HepG2 (cell line): ENCODE measurements at regions not wholly inside any gene's neighbourhood (a gene's known extent, or its start where the extent isn't known, plus 50 kb on each side); places are given as distances from the start of the nearest gene placed in this dataset.

ENCODE experiments used
- CBX5 ChIP-seq: sonication (generic); formaldehyde crosslinking; IDR thresholded peaks from 2 replicates; pipeline ENCODE4 v1.4.0; 2020; ENCODE audit warnings: missing genetic modification reagents, borderline replicate concordance
- CREM ChIP-seq, 2 experiments: sonication (generic) in 1 of 2; formaldehyde crosslinking in 1 of 2; IDR thresholded peaks; 2 replicates each; pipeline versions ENCODE4 v1.4.0 to v1.6.1; 2016 to 2020; ENCODE audit warnings: antibody characterized with exemption in 1 of 2, mild to moderate bottlenecking in 1 of 2, missing genetic modification reagents in 1 of 2
- MED1 ChIP-seq: sonication (generic); formaldehyde crosslinking; IDR thresholded peaks from 2 replicates; pipeline ENCODE4 v1.4.0; 2020; ENCODE audit warnings: missing genetic modification reagents
- MZF1 ChIP-seq: sonication (generic); formaldehyde crosslinking; IDR thresholded peaks from 2 replicates; pipeline ENCODE4 v1.8.1; 2023; ENCODE audit warnings: mild to moderate bottlenecking, missing genetic modification reagents, borderline replicate concordance
- TAF15 ChIP-seq: fragments of 200-400 bp; formaldehyde crosslinking; IDR thresholded peaks from one replicate; pipeline ENCODE4 v1.6.1; 2018; ENCODE audit warnings: mild to moderate bottlenecking, low read depth, low read length; ENCODE audit not compliant: poor library complexity, severe bottlenecking
- ZBTB26 ChIP-seq: IDR thresholded peaks from 2 replicates; pipeline ENCODE4 v1.6.1; 2016; ENCODE audit warnings: missing compliant biosample characterization, missing genetic modification reagents, borderline replicate concordance
- ZBTB33 ChIP-seq: sonication (generic); formaldehyde crosslinking; IDR thresholded peaks from 2 replicates; pipeline ENCODE4 v1.4.0; 2020; ENCODE audit warnings: missing genetic modification reagents
- ZNF24 ChIP-seq: fragments of 450-650 bp; IDR thresholded peaks from 2 replicates; pipeline ENCODE4 v1.6.1; 2017; ENCODE audit warnings: antibody characterized with exemption, mild to moderate bottlenecking
- ZNF44 ChIP-seq: sonication (generic); formaldehyde crosslinking; IDR thresholded peaks from 2 replicates; pipeline ENCODE4 v1.5.1; 2020; ENCODE audit warnings: mild to moderate bottlenecking, missing genetic modification reagents
- ZNF564 ChIP-seq: sonication (generic); formaldehyde crosslinking; IDR thresholded peaks from 2 replicates; pipeline ENCODE4 v1.8.1; 2023; ENCODE audit warnings: mild to moderate bottlenecking, missing genetic modification reagents
- TF ChIP-seq, protein P1 (sequence below): sonication (generic); formaldehyde crosslinking; IDR thresholded peaks from 2 replicates; pipeline ENCODE4 v1.5.1; 2020; ENCODE audit warnings: mild to moderate bottlenecking, missing genetic modification reagents
- TF ChIP-seq, protein P2 (sequence below): sonication (generic); formaldehyde crosslinking; IDR thresholded peaks from 2 replicates; pipeline ENCODE4 v1.5.0; 2020; ENCODE audit warnings: mild to moderate bottlenecking, missing genetic modification reagents, moderate library complexity
- TF ChIP-seq, protein P3 (sequence below): sonication (generic); formaldehyde crosslinking; IDR thresholded peaks from 2 replicates; pipeline ENCODE4 v1.4.0; 2020; ENCODE audit warnings: missing genetic modification reagents, borderline replicate concordance

DNA sequence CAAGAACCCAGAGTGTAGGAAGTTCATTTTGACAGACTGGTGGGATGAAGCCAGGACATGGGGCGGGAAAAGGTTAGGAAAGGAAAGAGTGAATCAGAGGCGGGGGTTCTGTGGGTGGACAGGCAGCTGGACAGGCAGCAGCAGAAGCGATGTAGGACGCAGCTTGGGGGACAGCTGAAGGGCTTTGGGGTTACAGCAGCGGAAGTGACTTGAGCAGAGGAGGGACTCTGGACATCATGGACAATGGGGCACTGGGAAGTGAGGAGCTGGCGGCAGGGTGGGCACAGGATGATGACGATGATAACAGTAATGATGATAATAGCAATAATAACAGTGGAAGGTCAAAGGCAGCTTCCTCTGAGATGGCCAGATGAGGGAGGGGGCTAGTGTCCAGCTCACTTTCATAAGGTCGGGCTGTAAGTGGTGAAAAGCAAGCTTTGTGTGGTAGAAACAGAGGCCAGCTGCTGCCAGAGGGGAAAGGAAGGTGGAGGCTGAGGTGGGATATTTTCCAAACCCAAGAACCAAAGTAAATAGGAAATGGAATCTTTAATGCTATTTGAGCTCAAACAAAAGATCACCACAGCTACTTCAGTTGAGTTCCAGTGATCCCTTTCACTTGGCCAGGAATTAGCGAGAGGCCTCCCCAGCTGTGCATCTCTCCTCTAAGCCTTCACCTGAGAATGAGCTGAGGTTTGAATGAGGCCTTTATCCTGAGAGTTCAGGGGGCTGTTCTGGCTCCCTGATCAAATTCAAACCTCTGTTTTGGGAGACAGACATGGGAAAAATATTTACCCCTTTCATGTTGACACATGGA is 433.5 kb downstream of the DHX35 start:
- TF ChIP-seq, protein P1, sequence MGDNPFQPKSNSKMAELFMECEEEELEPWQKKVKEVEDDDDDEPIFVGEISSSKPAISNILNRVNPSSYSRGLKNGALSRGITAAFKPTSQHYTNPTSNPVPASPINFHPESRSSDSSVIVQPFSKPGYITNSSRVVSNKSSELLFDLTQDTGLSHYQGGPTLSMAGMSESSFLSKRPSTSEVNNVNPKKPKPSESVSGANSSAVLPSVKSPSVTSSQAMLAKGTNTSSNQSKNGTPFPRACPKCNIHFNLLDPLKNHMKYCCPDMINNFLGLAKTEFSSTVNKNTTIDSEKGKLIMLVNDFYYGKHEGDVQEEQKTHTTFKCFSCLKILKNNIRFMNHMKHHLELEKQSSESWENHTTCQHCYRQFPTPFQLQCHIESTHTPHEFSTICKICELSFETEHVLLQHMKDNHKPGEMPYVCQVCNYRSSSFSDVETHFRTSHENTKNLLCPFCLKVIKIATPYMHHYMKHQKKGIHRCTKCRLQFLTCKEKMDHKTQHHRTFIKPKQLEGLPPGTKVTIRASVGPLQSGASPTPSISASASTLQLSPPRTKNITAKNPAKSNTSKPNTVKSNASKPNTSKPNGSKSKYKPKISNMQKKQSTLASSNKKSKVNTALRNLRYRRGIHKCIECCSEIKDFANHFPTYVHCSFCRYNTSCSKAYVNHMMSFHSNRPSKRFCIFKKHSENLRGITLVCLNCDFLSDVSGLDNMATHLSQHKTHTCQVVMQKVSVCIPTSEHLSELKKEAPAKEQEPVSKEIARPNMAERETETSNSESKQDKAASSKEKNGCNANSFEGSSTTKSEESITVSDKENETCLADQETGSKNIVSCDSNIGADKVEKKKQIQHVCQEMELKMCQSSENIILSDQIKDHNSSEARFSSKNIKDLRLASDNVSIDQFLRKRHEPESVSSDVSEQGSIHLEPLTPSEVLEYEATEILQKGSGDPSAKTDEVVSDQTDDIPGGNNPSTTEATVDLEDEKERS (CRISPR knock-in tag): no peak
- TF ChIP-seq ZBTB26 (CRISPR knock-in tag) (no peak), ZNF24 (no peak), ZNF44 (CRISPR knock-in tag) (no peak), TAF15 (no peak), MZF1 (no peak), ZBTB33 (CRISPR knock-in tag) (no peak), CREM (IDR thresholded peaks at IDR 0.05) (no peak), CREM (CRISPR knock-in tag; IDR thresholded peaks at IDR 0.05) (no peak), ZNF564 (CRISPR knock-in tag) (no peak), MED1 (CRISPR knock-in tag) (no peak), CBX5 (no peak)
- TF ChIP-seq, protein P2, sequence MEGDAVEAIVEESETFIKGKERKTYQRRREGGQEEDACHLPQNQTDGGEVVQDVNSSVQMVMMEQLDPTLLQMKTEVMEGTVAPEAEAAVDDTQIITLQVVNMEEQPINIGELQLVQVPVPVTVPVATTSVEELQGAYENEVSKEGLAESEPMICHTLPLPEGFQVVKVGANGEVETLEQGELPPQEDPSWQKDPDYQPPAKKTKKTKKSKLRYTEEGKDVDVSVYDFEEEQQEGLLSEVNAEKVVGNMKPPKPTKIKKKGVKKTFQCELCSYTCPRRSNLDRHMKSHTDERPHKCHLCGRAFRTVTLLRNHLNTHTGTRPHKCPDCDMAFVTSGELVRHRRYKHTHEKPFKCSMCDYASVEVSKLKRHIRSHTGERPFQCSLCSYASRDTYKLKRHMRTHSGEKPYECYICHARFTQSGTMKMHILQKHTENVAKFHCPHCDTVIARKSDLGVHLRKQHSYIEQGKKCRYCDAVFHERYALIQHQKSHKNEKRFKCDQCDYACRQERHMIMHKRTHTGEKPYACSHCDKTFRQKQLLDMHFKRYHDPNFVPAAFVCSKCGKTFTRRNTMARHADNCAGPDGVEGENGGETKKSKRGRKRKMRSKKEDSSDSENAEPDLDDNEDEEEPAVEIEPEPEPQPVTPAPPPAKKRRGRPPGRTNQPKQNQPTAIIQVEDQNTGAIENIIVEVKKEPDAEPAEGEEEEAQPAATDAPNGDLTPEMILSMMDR (CRISPR knock-in tag): no peak
- TF ChIP-seq, protein P3, sequence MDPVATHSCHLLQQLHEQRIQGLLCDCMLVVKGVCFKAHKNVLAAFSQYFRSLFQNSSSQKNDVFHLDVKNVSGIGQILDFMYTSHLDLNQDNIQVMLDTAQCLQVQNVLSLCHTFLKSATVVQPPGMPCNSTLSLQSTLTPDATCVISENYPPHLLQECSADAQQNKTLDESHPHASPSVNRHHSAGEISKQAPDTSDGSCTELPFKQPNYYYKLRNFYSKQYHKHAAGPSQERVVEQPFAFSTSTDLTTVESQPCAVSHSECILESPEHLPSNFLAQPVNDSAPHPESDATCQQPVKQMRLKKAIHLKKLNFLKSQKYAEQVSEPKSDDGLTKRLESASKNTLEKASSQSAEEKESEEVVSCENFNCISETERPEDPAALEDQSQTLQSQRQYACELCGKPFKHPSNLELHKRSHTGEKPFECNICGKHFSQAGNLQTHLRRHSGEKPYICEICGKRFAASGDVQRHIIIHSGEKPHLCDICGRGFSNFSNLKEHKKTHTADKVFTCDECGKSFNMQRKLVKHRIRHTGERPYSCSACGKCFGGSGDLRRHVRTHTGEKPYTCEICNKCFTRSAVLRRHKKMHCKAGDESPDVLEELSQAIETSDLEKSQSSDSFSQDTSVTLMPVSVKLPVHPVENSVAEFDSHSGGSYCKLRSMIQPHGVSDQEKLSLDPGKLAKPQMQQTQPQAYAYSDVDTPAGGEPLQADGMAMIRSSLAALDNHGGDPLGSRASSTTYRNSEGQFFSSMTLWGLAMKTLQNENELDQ (CRISPR knock-in tag): no peak
